DND-41 (cell line): ENCODE measurements at regions not wholly inside any gene's neighbourhood (a gene's known extent, or its start where the extent isn't known, plus 50 kb on each side); places are given as distances from the start of the nearest gene placed in this dataset.
"Not testable (repeated sequence)": the region's sequence is repeated elsewhere in the genome, so short reads cannot be mapped to it uniquely, and the experiment has no call there.

ENCODE experiments used
- ATAC-seq: fragments of 200-7000 bp; cut with Tn5 transposase; 3 replicates; pipeline ENCODE4 v1.9.1; 2021; ENCODE audit warnings: low read depth; ENCODE audit not compliant: insufficient read depth
- DNase-seq: peaks from one replicate; pipeline ENCODE4 v3.0.0-alpha.2; 2020
- H2AFZ ChIP-seq: 2 replicates; pipeline ENCODE4 v1.6.0; 2012; ENCODE audit warnings: low read depth, low read length
- H3K27ac ChIP-seq: 2 replicates; pipeline ENCODE4 v1.5.1; 2012; ENCODE audit warnings: low read length, inconsistent platforms
- H3K27me3 ChIP-seq: fragments of 200-600 bp; sonication (generic); 2 replicates; pipeline ENCODE4 v1.6.0; 2012; ENCODE audit warnings: low read length, mild to moderate bottlenecking, inconsistent platforms; ENCODE audit not compliant: insufficient read depth, poor library complexity
- H3K36me3 ChIP-seq: 2 replicates; pipeline ENCODE4 v1.5.1; 2012; ENCODE audit warnings: low read length, inconsistent platforms; ENCODE audit not compliant: insufficient read depth
- H3K4me1 ChIP-seq: 2 replicates; pipeline ENCODE4 v1.5.1; 2012; ENCODE audit warnings: mild to moderate bottlenecking, low read length; ENCODE audit not compliant: insufficient read depth
- H3K4me2 ChIP-seq: 2 replicates; pipeline ENCODE4 v1.6.0; 2012; ENCODE audit warnings: mild to moderate bottlenecking, moderate library complexity, low read length, inconsistent platforms; ENCODE audit not compliant: insufficient read depth
- H3K4me3 ChIP-seq, 2 experiments: fragments of 200-600 bp in 1 of 2; shearing (Covaris generic) in 1 of 2; 2 replicates each; pipeline ENCODE4 v1.5.1; 2012 to 2016; ENCODE audit warnings: inconsistent platforms in 2 of 2, low read length in 2 of 2, mild to moderate bottlenecking in 2 of 2, low read depth in 1 of 2, moderate library complexity in 1 of 2
- H3K79me2 ChIP-seq: 2 replicates; pipeline ENCODE4 v1.6.0; 2012; ENCODE audit warnings: low read length, inconsistent platforms; ENCODE audit not compliant: insufficient read depth
- H3K9ac ChIP-seq: 2 replicates; pipeline ENCODE4 v1.6.0; 2012; ENCODE audit warnings: low read depth, mild to moderate bottlenecking, inconsistent platforms, low read length, moderate library complexity
- H3K9me3 ChIP-seq: 2 replicates; pipeline ENCODE4 v1.5.1; 2012; ENCODE audit warnings: low read length, moderate library complexity, mild to moderate bottlenecking, inconsistent platforms; ENCODE audit not compliant: insufficient read depth, severe bottlenecking
- H4K20me1 ChIP-seq: 2 replicates; pipeline ENCODE4 v1.6.0; 2012; ENCODE audit warnings: low read length; ENCODE audit not compliant: insufficient read depth
- EZH2 ChIP-seq: IDR thresholded peaks from 3 replicates; pipeline ENCODE4 v1.6.1; 2012; ENCODE audit warnings: borderline replicate concordance, low read depth, mild to moderate bottlenecking, moderate library complexity, low read length, inconsistent platforms; ENCODE audit not compliant: severe bottlenecking
- TF ChIP-seq, protein P1 (sequence below): IDR thresholded peaks from 2 replicates; pipeline ENCODE4 v1.5.1; 2012; ENCODE audit warnings: borderline replicate concordance, low read length, moderate library complexity, mild to moderate bottlenecking; ENCODE audit not compliant: poor library complexity, severe bottlenecking; ENCODE audit errors: extremely low read depth

DNA sequence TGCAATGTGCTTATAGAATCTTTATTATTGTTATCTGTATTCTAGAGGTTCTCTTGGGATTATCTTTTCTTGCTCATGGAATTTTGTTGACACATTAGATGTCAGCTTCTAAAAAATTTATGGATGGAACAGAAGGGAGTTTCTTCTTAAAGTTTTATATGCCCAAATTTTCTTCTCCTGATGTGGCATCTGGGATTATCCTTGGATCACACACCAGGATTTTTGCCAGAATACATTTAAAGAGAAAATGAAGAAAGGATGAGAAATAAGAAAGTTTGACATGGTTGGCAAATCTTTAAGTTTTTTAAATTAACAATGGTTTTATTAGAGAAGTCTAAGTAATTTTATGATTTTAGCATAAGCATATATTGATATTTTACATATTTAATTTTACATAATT is 706.7 kb upstream of the TMEFF2 start:
- Histone ChIP-seq H4K20me1 (no peaks in the 10 kb centered on the region), H3K4me1 (no peaks in the 10 kb centered on the region)
- ATAC-seq, result no peak

DNA sequence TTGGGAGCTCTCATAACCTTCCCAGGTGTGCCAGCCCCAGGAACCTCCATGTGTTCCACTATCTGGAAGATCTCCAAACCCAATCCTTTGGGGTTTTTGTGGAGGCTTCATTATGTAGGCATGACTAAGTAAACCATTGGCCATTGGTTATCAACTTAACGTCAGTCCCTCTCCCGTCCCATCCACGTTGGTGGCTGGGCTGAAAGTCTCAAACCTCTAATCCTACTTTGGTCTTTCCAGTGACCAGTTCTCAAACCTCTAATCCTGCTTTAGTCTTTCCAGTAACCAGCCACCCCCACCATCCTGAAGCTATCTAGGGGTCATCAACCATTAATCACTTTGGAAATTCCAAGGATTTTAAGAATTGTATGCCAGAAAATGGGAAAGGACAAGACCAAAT is 704.7 kb upstream of the TMEFF2 start:
- Histone ChIP-seq H3K36me3 (no peaks in the 10 kb centered on the region), H4K20me1 (no peaks in the 10 kb centered on the region), H3K4me2 (no peak overlapping the region), H3K9me3 (no peaks in the 10 kb centered on the region), H3K9ac (no peak overlapping the region), H3K4me3 (no peak overlapping the region), H3K27me3 (no peaks in the 10 kb centered on the region), H2AFZ (no peak overlapping the region), H3K79me2 (no peaks in the 10 kb centered on the region), H3K27ac (no peak overlapping the region), H3K4me1 (no peaks in the 10 kb centered on the region)
- ATAC-seq (no peak), DNase-seq (no peak)
- no peak for TF ChIP-seq EZH2
- TF ChIP-seq, protein P1, sequence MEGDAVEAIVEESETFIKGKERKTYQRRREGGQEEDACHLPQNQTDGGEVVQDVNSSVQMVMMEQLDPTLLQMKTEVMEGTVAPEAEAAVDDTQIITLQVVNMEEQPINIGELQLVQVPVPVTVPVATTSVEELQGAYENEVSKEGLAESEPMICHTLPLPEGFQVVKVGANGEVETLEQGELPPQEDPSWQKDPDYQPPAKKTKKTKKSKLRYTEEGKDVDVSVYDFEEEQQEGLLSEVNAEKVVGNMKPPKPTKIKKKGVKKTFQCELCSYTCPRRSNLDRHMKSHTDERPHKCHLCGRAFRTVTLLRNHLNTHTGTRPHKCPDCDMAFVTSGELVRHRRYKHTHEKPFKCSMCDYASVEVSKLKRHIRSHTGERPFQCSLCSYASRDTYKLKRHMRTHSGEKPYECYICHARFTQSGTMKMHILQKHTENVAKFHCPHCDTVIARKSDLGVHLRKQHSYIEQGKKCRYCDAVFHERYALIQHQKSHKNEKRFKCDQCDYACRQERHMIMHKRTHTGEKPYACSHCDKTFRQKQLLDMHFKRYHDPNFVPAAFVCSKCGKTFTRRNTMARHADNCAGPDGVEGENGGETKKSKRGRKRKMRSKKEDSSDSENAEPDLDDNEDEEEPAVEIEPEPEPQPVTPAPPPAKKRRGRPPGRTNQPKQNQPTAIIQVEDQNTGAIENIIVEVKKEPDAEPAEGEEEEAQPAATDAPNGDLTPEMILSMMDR, result no peak

More for the DNA sequence above, 706.7 kb upstream of the TMEFF2 start:
- H3K79me2 ChIP-seq, result no peaks in the 10 kb centered on the region
- TF ChIP-seq, protein P1, result no peak
- no peak for TF ChIP-seq EZH2
- H2AFZ ChIP-seq, result no peak overlapping the region
- no peak overlapping the region for H3K4me2 ChIP-seq
- no peak overlapping the region for H3K9ac ChIP-seq
- no peaks in the 10 kb centered on the region for H3K9me3 ChIP-seq
- no peak overlapping the region for H3K27ac ChIP-seq
- H3K36me3 ChIP-seq, result no peaks in the 10 kb centered on the region
- H3K27me3 ChIP-seq, result no peaks in the 10 kb centered on the region
- no peak overlapping the region for H3K4me3 ChIP-seq
- DNase-seq, result no peak

DNA sequence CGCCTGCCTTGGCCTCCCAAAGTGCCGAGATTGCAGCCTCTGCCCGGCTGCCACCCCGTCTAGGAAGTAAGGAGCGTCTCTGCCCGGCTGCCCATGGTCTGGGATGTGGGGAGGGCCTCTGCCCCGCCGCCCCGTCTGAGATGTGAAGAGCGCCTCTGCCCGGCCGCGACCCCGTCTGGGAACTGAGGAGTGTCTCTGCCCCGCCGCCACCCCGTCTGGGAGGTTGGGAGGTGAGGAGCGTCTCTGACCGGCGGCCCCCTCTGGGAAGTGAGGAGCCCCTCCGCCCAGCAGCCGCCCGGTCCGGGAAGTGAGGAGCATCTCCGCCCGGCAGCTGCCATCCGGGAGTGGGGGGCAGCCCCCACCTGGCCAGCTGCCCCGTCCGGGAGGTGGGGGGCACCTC is 699.2 kb upstream of the TMEFF2 start:
- H3K9me3 ChIP-seq, H3K36me3 ChIP-seq, H3K79me2 ChIP-seq, H3K27ac ChIP-seq, H3K4me1 ChIP-seq, H3K4me2 ChIP-seq, H3K9ac ChIP-seq, H2AFZ ChIP-seq, ATAC-seq, H3K4me3 ChIP-seq, H3K27me3 ChIP-seq, H4K20me1 ChIP-seq, DNase-seq: not testable (repeated sequence)

DNA sequence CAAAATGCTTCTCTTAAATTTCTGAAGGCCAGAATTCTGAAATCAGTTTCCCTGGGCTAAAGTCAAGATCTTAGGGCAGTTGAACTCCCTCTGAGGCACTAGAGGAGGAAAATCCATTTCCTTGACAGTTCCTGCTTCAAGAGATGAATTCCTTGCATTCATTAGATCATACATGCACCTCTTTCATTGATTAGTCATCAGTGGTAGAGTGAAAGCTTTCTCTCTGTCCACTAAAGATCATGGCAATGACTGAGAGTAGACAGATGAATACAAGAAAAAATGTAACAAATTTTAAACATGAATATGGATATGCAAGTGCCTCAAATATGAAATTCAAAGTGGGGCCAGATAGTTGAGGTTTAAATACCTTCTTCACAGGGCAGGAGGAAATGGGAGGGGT is 693.4 kb upstream of the TMEFF2 start:
- H3K79me2 ChIP-seq, result no peaks in the 10 kb centered on the region
- H3K27me3 ChIP-seq, result no peaks in the 10 kb centered on the region
- H2AFZ ChIP-seq, result no peak overlapping the region
- no peaks in the 10 kb centered on the region for H3K4me1 ChIP-seq
- H3K36me3 ChIP-seq, result no peaks in the 10 kb centered on the region
- H4K20me1 ChIP-seq, result no peaks in the 10 kb centered on the region
- no peak for TF ChIP-seq EZH2
- TF ChIP-seq, protein P1, result no peak
- no peak overlapping the region for H3K4me2 ChIP-seq
- H3K27ac ChIP-seq, result no peak overlapping the region
- H3K9ac ChIP-seq, result no peak overlapping the region
- H3K4me3 ChIP-seq, result no peak overlapping the region
- no peaks in the 10 kb centered on the region for H3K9me3 ChIP-seq
- DNase-seq (no peak), ATAC-seq (no peak)
